Suprapubic skin (tissue), 4 donors: ENCODE measurements at regions not wholly inside any gene's neighbourhood (a gene's known extent, or its start where the extent isn't known, plus 50 kb on each side); places are given as distances from the start of the nearest gene placed in this dataset.

Source experiments
- DNase-seq, 2 donors: peaks; one replicate each; pipeline ENCODE4 v3.0.0-alpha.2; 2019; ENCODE audit warnings: low spot score in 2 of 2
- H3K27ac ChIP-seq: fragments of 200-600 bp; sonication (generic); one replicate; pipeline ENCODE4 v1.5.1; 2019
- H3K27me3 ChIP-seq: fragments of 200-600 bp; sonication (generic); one replicate; pipeline ENCODE4 v1.5.1; 2019
- H3K36me3 ChIP-seq: fragments of 200-600 bp; sonication (generic); one replicate; pipeline ENCODE4 v1.5.1; 2019
- H3K4me1 ChIP-seq: fragments of 200-600 bp; sonication (generic); one replicate; pipeline ENCODE4 v1.5.1; 2019
- H3K4me3 ChIP-seq: fragments of 200-600 bp; sonication (generic); one replicate; pipeline ENCODE4 v1.5.1; 2019; ENCODE audit warnings: mild to moderate bottlenecking
- H3K9me3 ChIP-seq: fragments of 200-600 bp; sonication (generic); one replicate; pipeline ENCODE4 v1.5.1; 2019
- CTCF ChIP-seq, 2 donors: fragments of 200-600 bp in 1 of 2; fragments of 450-650 bp in 1 of 2; sonication (generic) in 1 of 2; IDR thresholded peaks; one replicate each; pipeline ENCODE4 v1.5.1; 2016 to 2019; ENCODE audit warnings: antibody characterized with exemption in 2 of 2, mild to moderate bottlenecking in 1 of 2, moderate library complexity in 1 of 2
- EP300 ChIP-seq: sonication (generic); formaldehyde crosslinking; IDR thresholded peaks from one replicate; pipeline ENCODE4 v1.6.1; 2017; ENCODE audit warnings: antibody characterized with exemption
- POLR2A ChIP-seq, 2 donors: fragments of 450-650 bp; IDR thresholded peaks; one replicate each; pipeline ENCODE4 v1.6.1; 2017; ENCODE audit warnings: antibody characterized with exemption in 2 of 2, mild to moderate bottlenecking in 2 of 2, moderate library complexity in 2 of 2
- POLR2AphosphoS5 ChIP-seq, 3 donors: sonication (generic); formaldehyde crosslinking; IDR thresholded peaks; one replicate each; pipeline ENCODE4 v1.6.1; 2017; ENCODE audit warnings: antibody characterized with exemption in 3 of 3
- WGBS: methylation state at CpG from one replicate; pipeline ENCODE4 v1.1.5; 2018; 5-methylcytosine and 5-hydroxymethylcytosine counted together

DNA sequence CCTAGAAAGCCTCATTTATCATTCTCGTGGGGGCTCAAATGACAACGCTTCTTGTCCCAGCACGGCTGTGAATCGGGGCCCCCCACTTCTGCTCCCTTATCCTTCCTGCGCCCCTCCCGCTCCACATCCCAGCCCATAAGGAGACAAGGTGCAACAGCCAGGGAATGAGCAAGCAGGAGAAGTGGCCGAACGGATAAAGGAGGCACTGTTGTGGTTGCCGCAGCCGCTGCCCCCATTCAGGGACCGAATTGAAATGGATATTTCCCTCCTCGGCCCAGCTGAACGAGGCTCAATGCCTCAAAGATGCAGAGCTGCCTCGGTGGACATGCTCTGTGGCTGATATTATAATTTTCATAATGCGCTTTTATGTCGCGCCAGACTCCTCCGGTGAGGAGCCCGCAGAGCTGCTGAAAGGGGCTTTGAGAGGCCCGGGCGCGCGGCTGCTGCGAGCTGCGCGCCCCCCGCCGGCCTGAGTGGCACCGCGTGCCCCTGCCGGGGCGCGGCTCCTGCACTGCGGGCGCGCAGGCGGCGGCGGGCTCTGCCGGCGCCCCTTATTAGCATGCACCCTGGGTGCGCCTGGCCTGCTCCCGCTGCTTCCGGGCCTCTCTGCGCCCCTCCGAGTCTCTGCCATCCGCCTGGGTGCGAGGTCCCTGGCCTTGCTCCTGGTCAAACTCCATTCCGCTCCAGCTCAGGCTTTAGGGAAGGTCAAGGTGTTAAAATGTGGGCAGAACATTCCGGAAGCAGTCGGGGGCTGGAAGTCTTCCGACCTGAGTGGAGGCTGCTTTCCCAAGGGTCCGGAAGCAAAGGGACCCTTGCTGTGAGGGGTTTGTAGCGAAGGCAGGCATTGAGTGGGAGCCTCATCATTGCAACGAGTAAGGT, 68.2 kb upstream of the TMEM33 start:
- Histone ChIP-seq H3K9me3 (no peaks in the 10 kb centered on the region), H3K36me3 (no peaks in the 10 kb centered on the region), H3K27ac (no peak overlapping the region), H3K27me3 (peaks cover 82% of the 10 kb centered on the region), H3K4me1 (peaks cover 16% of the 10 kb centered on the region), H3K4me3 (no peak overlapping the region)
- WGBS = 18% methylated on average over 16 of the region's 55 CpGs
- DNase-seq = no peak
- TF ChIP-seq CTCF (IDR thresholded peaks at IDR 0.05) (no peak), EP300 (no peak), POLR2A (IDR thresholded peaks at IDR 0.05) (no peak), POLR2AphosphoS5 (IDR thresholded peaks at IDR 0.05) (no peak)

DNA sequence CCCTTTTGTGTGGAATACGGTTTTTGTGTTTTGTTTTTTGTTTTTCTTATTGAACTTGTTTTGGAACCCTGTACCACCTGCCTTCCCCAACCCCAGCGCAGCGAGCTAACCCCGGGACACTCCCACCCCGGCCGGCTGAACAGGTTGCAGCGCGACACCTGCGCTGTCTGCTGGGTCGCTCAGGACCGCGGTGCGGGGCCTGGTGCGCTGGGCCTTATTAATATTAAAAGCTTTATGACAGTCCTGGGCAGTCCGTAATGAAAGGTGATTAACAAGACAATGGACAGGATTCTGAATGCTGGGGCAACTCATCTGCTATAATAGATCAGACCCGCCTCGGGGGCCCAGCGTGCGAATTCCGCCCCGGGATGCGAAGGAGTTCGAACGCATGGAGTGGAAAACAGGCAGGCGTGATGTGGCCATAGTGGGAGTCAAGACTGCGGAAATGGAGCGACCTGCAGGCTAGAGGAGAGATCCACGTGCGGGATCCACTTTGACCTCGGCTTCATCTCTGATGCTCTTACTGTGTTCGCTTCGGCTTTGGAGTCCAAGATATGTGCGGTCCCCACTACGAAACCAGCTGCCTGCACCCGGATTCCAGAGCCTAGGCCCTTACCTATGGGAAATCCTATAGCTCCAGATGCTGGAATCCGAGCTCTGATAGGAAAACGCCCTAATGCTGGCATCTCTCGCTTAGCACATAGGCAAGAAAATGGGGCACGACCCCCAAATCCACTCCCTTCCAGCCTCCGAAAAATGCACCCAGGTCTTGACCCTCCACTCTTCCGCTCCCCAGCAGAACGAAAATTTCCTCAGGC, 69.0 kb upstream of the TMEM33 start:
- H3K27me3 ChIP-seq = peaks cover 85% of the 10 kb centered on the region
- TF ChIP-seq CTCF (IDR thresholded peaks at IDR 0.05) = no peak
- no peak for TF ChIP-seq EP300
- TF ChIP-seq POLR2A (IDR thresholded peaks at IDR 0.05) = no peak
- no peak for TF ChIP-seq POLR2AphosphoS5 (IDR thresholded peaks at IDR 0.05)

GRCh38 chr4:41865306-41865980, 69.8 kb upstream of the TMEM33 start:
- Histone ChIP-seq H3K4me1 (peaks cover 16% of the 10 kb centered on the region), H3K36me3 (no peaks in the 10 kb centered on the region), H3K27ac (no peak overlapping the region), H3K4me3 (no peak overlapping the region), H3K27me3 (peaks cover 78% of the 10 kb centered on the region), H3K9me3 (no peaks in the 10 kb centered on the region)
- DNase-seq = no peak
- 6% methylated on average over 28 of the region's 33 CpGs for WGBS
- TF ChIP-seq POLR2A (IDR thresholded peaks at IDR 0.05) = no peak

More for the DNA sequence above, 69.0 kb upstream of the TMEM33 start:
- H3K4me3 ChIP-seq = no peak overlapping the region
- H3K27ac ChIP-seq = no peak overlapping the region
- H3K4me1 ChIP-seq = peaks cover 16% of the 10 kb centered on the region
- H3K36me3 ChIP-seq = no peaks in the 10 kb centered on the region
- no peaks in the 10 kb centered on the region for H3K9me3 ChIP-seq
- WGBS = 8% methylated on average over 41 of the region's 42 CpGs
- no peak for DNase-seq

GRCh38 chr4:41859087-41859486, 76.1 kb upstream of the TMEM33 start:
- Histone ChIP-seq H3K27me3 (peaks cover 46% of the 10 kb centered on the region), H3K9me3 (no peaks in the 10 kb centered on the region), H3K4me3 (no peak overlapping the region), H3K36me3 (no peaks in the 10 kb centered on the region), H3K27ac (no peak overlapping the region), H3K4me1 (no peaks in the 10 kb centered on the region)
- TF ChIP-seq CTCF (IDR thresholded peaks at IDR 0.05) = no peak
- no peak for TF ChIP-seq EP300
- no peak for TF ChIP-seq POLR2AphosphoS5 (IDR thresholded peaks at IDR 0.05)
- no peak for TF ChIP-seq POLR2A (IDR thresholded peaks at IDR 0.05)
- 62% methylated on average over 4 of the region's 4 CpGs for WGBS
- no peak for DNase-seq

- H3K4me3 ChIP-seq = no peak overlapping the region
- no peak overlapping the region for H3K27ac ChIP-seq
- no peaks in the 10 kb centered on the region for H3K36me3 ChIP-seq
- no peak for DNase-seq
- H3K4me1 ChIP-seq = no peaks in the 10 kb centered on the region
- H3K27me3 ChIP-seq = peaks cover 35% of the 10 kb centered on the region
- 32% methylated on average over 4 of the region's 4 CpGs for WGBS
- TF ChIP-seq POLR2A (IDR thresholded peaks at IDR 0.05) (no peak), CTCF (IDR thresholded peaks at IDR 0.05) (no peak)
- H3K9me3 ChIP-seq = no peaks in the 10 kb centered on the region
These were observed 78.0 kb upstream of the TMEM33 start for GRCh38 chr4:41857226-41857641.
